A673 (cell line): ENCODE measurements at regions not wholly inside any gene's neighbourhood (a gene's known extent, or its start where the extent isn't known, plus 50 kb on each side); places are given as distances from the start of the nearest gene placed in this dataset.

Experiments used
- CTCF ChIP-seq: fragments of 300-800, 200-600 bp; sonication (generic); conservative IDR thresholded peaks from 2 replicates; pipeline ENCODE4 v1.5.1; 2017; ENCODE audit warnings: low read depth, mild to moderate bottlenecking, antibody characterized with exemption, low read length, moderate library complexity, mixed read lengths
- EZH2 ChIP-seq: fragments of 200-600 bp; sonication (generic); IDR thresholded peaks from 2 replicates; pipeline ENCODE4 v1.6.1; 2017; ENCODE audit warnings: borderline replicate concordance, low read depth, mild to moderate bottlenecking, mixed read lengths, antibody characterized with exemption, low read length; ENCODE audit not compliant: poor library complexity, severe bottlenecking

GRCh38 chr1:96580920-96581319 is 140.7 kb upstream of the PTBP2 start:
- TF ChIP-seq CTCF = no peak
- TF ChIP-seq EZH2 = no peak
